Ovary (tissue), 7 donors: ENCODE measurements at regions not wholly inside any gene's neighbourhood (a gene's known extent, or its start where the extent isn't known, plus 50 kb on each side); places are given as distances from the start of the nearest gene placed in this dataset.

Experiments
- DNase-seq, 5 donors: peaks; one replicate each; pipeline ENCODE4 v3.0.0-alpha.2; 2019 to 2020
- H3K27ac ChIP-seq, 2 donors: fragments of 200-600 bp; one replicate each; pipeline versions ENCODE4 v1.5.1 to v1.8.0; 2019 to 2022
- H3K27me3 ChIP-seq: fragments of 200-600 bp; one replicate; pipeline ENCODE4 v1.8.0; 2022
- H3K36me3 ChIP-seq: fragments of 200-600 bp; sonication (generic); one replicate; pipeline ENCODE4 v1.5.1; 2019
- H3K4me1 ChIP-seq: one replicate; pipeline ENCODE4 v1.8.1; 2013; ENCODE audit warnings: mild to moderate bottlenecking, moderate library complexity; ENCODE audit not compliant: insufficient read depth
- H3K4me3 ChIP-seq: fragments of 200-600 bp; sonication (generic); one replicate; pipeline ENCODE4 v1.5.1; 2017
- H3K9me3 ChIP-seq, 2 donors: fragments of 200-600 bp in 1 of 2; sonication (generic) in 1 of 2; one replicate each; pipeline versions ENCODE4 v1.5.1 to v1.8.1; 2013 to 2019; ENCODE audit warnings: mild to moderate bottlenecking in 1 of 2, moderate library complexity in 1 of 2
- CTCF ChIP-seq, 3 donors: fragments of 450-650 bp in 2 of 3; fragments of 200-600 bp in 1 of 3; IDR thresholded peaks; one replicate each; pipeline versions ENCODE4 v1.5.1 to v1.8.0; 2016 to 2022; ENCODE audit warnings: antibody characterized with exemption in 3 of 3, mild to moderate bottlenecking in 1 of 3
- EP300 ChIP-seq: sonication (generic); formaldehyde crosslinking; IDR thresholded peaks from one replicate; pipeline ENCODE4 v1.6.1; 2017; ENCODE audit warnings: antibody characterized with exemption
- POLR2A ChIP-seq: fragments of 450-650 bp; IDR thresholded peaks from one replicate; pipeline ENCODE4 v1.6.1; 2017; ENCODE audit warnings: antibody characterized with exemption, mild to moderate bottlenecking, moderate library complexity
- WGBS, 3 donors: extraction: QIAGEN DNeasy Blood & Tissue Kit in 1 of 3; methylation state at CpG; one replicate each; pipeline versions ENCODE4 v1.1.5 to v1.1.7; 2013 to 2017; 5-methylcytosine and 5-hydroxymethylcytosine counted together
- intact Hi-C, 4 donors: fragments of 100-400 bp; cut with DNase I; formaldehyde crosslinking; loops; one replicate each; pipeline versions ENCODE4 v1.11.0 to v1.15.1; 2022 to 2023
- donor health status: DM: no; HTN: no; CAD: no; lungs with moderate emphysema.
- donor health status: DM: no; HTN: no; CAD: no.
- donor health status: Bipolar disorder and iron deficiency.
- donor health status: DM: no; HTN: no; CAD: no.
- donor health status: DM: yes; HTN: yes; CAD: no.

GRCh38 chr2:142241016-142241415 lies 110.2 kb upstream of the LRP1B start:
- H3K4me1 ChIP-seq = no peaks in the 10 kb centered on the region
- no peak overlapping the region for H3K4me3 ChIP-seq
- no peaks in the 10 kb centered on the region for H3K9me3 ChIP-seq
- 29 to 41% (median 33%) methylated on average over 2 of the region's 2 CpGs for WGBS, 3 donors
- H3K27ac ChIP-seq = no peak overlapping the region
- DNase-seq = no peak
- no peaks in the 10 kb centered on the region for H3K27me3 ChIP-seq
- intact Hi-C loops = no loop called here
- H3K36me3 ChIP-seq = no peaks in the 10 kb centered on the region
- no peak for TF ChIP-seq POLR2A
- no peak for TF ChIP-seq EP300
- no peak for TF ChIP-seq CTCF (IDR thresholded peaks at IDR 0.05)

DNA sequence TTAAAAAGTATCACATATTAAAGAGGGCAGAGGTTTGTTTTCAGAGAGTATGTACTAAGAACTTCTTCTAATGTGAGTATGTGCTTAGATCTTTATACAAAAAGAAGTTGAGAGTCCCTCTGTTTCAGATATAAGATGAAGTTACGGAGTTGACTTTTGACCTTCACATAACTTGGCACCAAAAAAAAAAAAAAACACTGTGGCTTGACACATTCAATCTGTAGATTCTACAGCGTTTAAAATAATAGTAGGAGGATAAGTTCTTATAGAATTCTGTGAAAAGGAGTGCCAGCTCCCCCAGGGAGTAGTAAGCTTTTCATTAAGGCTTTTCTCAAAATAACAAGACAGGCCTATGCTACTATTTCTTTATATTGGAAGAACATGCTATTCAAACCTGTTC lies 105.4 kb upstream of the LRP1B start:
- DNase-seq = no peak
- intact Hi-C loops = no loop called here
- Histone ChIP-seq H3K27me3 (no peaks in the 10 kb centered on the region), H3K27ac (no peak overlapping the region), H3K4me3 (no peak overlapping the region), H3K4me1 (no peaks in the 10 kb centered on the region), H3K36me3 (no peaks in the 10 kb centered on the region), H3K9me3 (no peaks in the 10 kb centered on the region)
- WGBS, 3 donors = 36 to 53% (median 47%) methylated on average over 2 of the region's 2 CpGs
- TF ChIP-seq EP300 (no peak), CTCF (IDR thresholded peaks at IDR 0.05) (no peak), POLR2A (no peak)

DNA sequence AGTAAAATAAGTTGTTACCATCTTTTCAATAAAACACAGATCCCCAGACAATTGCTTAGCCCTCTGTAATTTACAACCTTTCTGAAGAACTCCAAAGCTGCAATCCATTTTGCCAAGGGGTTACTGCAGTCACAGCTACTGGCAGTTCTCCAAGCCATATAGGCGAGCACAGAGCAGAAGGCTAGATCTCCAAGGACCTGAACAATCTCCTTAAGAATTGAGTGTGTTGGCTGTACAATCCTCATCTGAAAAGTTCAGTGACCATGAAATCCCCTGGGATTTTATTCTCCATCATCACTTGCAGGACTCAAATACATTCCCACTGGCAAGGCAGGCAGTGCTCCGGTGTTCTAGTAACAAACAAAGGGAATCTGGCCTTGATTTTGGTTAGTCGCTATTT lies 103.9 kb upstream of the LRP1B start:
- intact Hi-C loops = no loop called here
- H3K4me3 ChIP-seq = no peak overlapping the region
- H3K4me1 ChIP-seq = no peaks in the 10 kb centered on the region
- no peak for TF ChIP-seq EP300
- no peak for TF ChIP-seq CTCF (IDR thresholded peaks at IDR 0.05)
- no peak for TF ChIP-seq POLR2A
- H3K27ac ChIP-seq = no peak overlapping the region
- H3K27me3 ChIP-seq = no peaks in the 10 kb centered on the region
- no peaks in the 10 kb centered on the region for H3K36me3 ChIP-seq
- 7 to 13% (median 11%) methylated on average over 3 of the region's 3 CpGs for WGBS, 3 donors
- DNase-seq = no peak
- H3K9me3 ChIP-seq = no peaks in the 10 kb centered on the region

- TF ChIP-seq EP300 (no peak), POLR2A (no peak), CTCF (IDR thresholded peaks at IDR 0.05) (no peak)
- Histone ChIP-seq H3K27me3 (no peaks in the 10 kb centered on the region), H3K4me1 (no peaks in the 10 kb centered on the region), H3K4me3 (no peak overlapping the region), H3K36me3 (no peaks in the 10 kb centered on the region), H3K9me3 (no peaks in the 10 kb centered on the region), H3K27ac (no peak overlapping the region)
- intact Hi-C loops = no loop called here
- DNase-seq = no peak
These were observed 92.5 kb upstream of the LRP1B start for GRCh38 chr2:142223309-142223708.

DNA sequence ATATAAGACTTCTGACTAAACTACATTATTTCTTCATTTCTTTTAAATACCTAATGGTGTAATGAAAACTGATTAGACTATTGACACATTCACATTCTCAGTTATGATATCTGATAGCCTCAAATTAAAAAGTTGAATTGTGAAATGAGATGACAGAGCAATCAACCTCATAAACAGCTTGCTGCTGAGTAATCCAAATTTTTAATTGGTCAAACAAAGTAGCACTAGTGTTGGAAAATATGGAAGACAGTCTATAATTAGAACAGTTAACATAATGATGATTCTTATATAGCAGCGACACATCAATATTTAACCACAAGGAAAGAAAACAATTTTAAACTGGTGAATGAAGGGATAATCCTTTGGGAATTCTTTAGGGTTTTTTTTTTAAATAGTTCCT lies 91.9 kb upstream of the LRP1B start:
- no peak overlapping the region for H3K27ac ChIP-seq
- WGBS, 3 donors = 33 to 79% (median 46%) methylated on average over 1 of the region's 1 CpG
- no peak overlapping the region for H3K4me3 ChIP-seq
- H3K4me1 ChIP-seq = no peaks in the 10 kb centered on the region
- DNase-seq = no peak
- H3K9me3 ChIP-seq = no peaks in the 10 kb centered on the region
- intact Hi-C loops = no loop called here
- TF ChIP-seq CTCF (IDR thresholded peaks at IDR 0.05) (no peak), POLR2A (no peak), EP300 (no peak)
- no peaks in the 10 kb centered on the region for H3K27me3 ChIP-seq
- no peaks in the 10 kb centered on the region for H3K36me3 ChIP-seq
